Neural progenitor cell (in vitro differentiated cells): ENCODE measurements at regions not wholly inside any gene's neighbourhood (a gene's known extent, or its start where the extent isn't known, plus 50 kb on each side); places are given as distances from the start of the nearest gene placed in this dataset.

Experiments used
- DNase-seq: peaks from one replicate; pipeline ENCODE4 v3.0.0-alpha.2; 2016; ENCODE audit warnings: low spot score
- H2AFZ ChIP-seq: fragments of 200-600 bp; sonication (generic); replicated peaks from 2 replicates; pipeline ENCODE4 v1.6.1; 2016; ENCODE audit warnings: antibody characterized with exemption
- H3F3A ChIP-seq: fragments of 200-600 bp; sonication (generic); 2 replicates; pipeline ENCODE4 v1.6.1; 2016; ENCODE audit warnings: antibody characterized with exemption, low read depth
- H3K27ac ChIP-seq: fragments of 200-600 bp; sonication (generic); 2 replicates; pipeline ENCODE4 v1.5.1; 2016; ENCODE audit warnings: mild to moderate bottlenecking
- H3K27me3 ChIP-seq: fragments of 200-600 bp; sonication (generic); 2 replicates; pipeline ENCODE4 v1.6.1; 2016; ENCODE audit warnings: mild to moderate bottlenecking, moderate library complexity
- H3K36me3 ChIP-seq: fragments of 200-600 bp; sonication (generic); 2 replicates; pipeline ENCODE4 v1.5.1; 2016
- H3K4me1 ChIP-seq: fragments of 200-600 bp; sonication (generic); 2 replicates; pipeline ENCODE4 v1.6.1; 2016; ENCODE audit warnings: mixed run types
- H3K4me2 ChIP-seq: fragments of 200-600 bp; sonication (generic); 2 replicates; pipeline ENCODE4 v1.6.1; 2016
- H3K4me3 ChIP-seq: fragments of 200-600 bp; sonication (generic); 2 replicates; pipeline ENCODE4 v1.5.1; 2016
- H3K79me2 ChIP-seq: fragments of 200-600 bp; sonication (generic); 2 replicates; pipeline ENCODE4 v1.6.1; 2016; ENCODE audit warnings: low read depth
- H3K9ac ChIP-seq: fragments of 200-600 bp; sonication (generic); 2 replicates; pipeline ENCODE4 v1.6.1; 2016
- H3K9me3 ChIP-seq: fragments of 200-600 bp; sonication (generic); 2 replicates; pipeline ENCODE4 v1.5.1; 2016; ENCODE audit warnings: low read depth
- H4K20me1 ChIP-seq: fragments of 200-600 bp; sonication (generic); 2 replicates; pipeline ENCODE4 v1.6.1; 2016; ENCODE audit warnings: low read depth
- H3K27ac Mint-ChIP-seq: 3 replicates; pipeline ENCODE4 v1.8.0; 2021; ENCODE audit warnings: mixed read lengths
- H3K27me3 Mint-ChIP-seq: 2 replicates; pipeline ENCODE4 v1.8.0; 2022; ENCODE audit warnings: low read depth, mild to moderate bottlenecking, inconsistent platforms, moderate library complexity, mixed read lengths; ENCODE audit not compliant: insufficient read depth
- H3K36me3 Mint-ChIP-seq: 3 replicates; pipeline ENCODE4 v1.8.0; 2021; ENCODE audit warnings: mixed read lengths
- H3K4me1 Mint-ChIP-seq: 3 replicates; pipeline ENCODE4 v1.8.0; 2021; ENCODE audit warnings: mixed read lengths
- H3K4me3 Mint-ChIP-seq: 3 replicates; pipeline ENCODE4 v1.8.0; 2021; ENCODE audit warnings: mild to moderate bottlenecking, moderate library complexity, mixed read lengths
- H3K9me3 Mint-ChIP-seq: 3 replicates; pipeline ENCODE4 v1.8.0; 2020; ENCODE audit warnings: mixed read lengths
- EZH2 ChIP-seq: fragments of 200-600 bp; sonication (generic); IDR thresholded peaks from 2 replicates; pipeline ENCODE4 v1.6.1; 2017; ENCODE audit warnings: antibody characterized with exemption, mild to moderate bottlenecking, moderate library complexity
- EZH2phosphoT487 ChIP-seq: fragments of 200-600 bp; sonication (generic); IDR thresholded peaks from 2 replicates; pipeline ENCODE4 v1.6.1; 2017; ENCODE audit warnings: antibody characterized with exemption
- TF ChIP-seq, protein P1 (sequence below): fragments of 200-600 bp; sonication (generic); IDR thresholded peaks from 2 replicates; pipeline ENCODE4 v1.5.1; 2017; ENCODE audit warnings: antibody characterized with exemption, mild to moderate bottlenecking

DNA sequence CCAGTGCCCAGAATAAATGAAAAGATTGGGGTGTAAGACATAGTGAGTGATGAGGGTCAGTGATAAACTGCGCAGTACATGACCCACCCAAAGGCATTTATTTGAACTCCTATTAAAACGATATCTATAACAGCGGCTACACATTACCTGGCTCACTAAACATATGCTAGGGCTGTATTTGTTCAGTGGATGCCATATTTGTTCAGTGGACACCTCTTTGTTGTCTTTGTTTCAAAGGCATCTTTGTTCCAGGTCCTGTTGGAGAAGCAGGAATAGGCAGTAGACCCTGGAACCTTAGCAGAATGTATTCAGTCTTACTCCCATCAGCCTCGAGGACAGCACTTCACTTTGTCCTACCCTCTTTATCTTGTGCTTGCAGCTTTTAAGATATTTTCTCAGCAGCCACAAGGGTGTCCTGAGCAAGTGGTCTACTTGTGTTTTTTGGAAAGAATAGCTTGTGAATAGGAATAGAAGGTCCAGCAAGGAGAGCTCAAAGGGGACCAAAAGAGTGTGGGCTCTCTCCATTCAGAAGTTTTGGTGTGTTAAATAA, 650.8 kb upstream of the FANCL start:
- no peaks in the 10 kb centered on the region for H3K79me2 ChIP-seq
- H3K36me3 ChIP-seq: no peaks in the 10 kb centered on the region
- H3F3A ChIP-seq: no peaks in the 10 kb centered on the region
- no peaks in the 10 kb centered on the region for H4K20me1 ChIP-seq
- H3K4me2 ChIP-seq: no peak overlapping the region
- Mint-ChIP-seq H3K27ac (no peak overlapping the region), H3K27me3 (peaks cover 3% of the 10 kb centered on the region), H3K4me3 (no peak overlapping the region), H3K36me3 (no peaks in the 10 kb centered on the region), H3K4me1 (no peaks in the 10 kb centered on the region), H3K9me3 (no peaks in the 10 kb centered on the region)
- H3K9ac ChIP-seq: no peak overlapping the region
- no peaks in the 10 kb centered on the region for H3K4me1 ChIP-seq
- no peak overlapping the region for H3K4me3 ChIP-seq
- DNase-seq: no peak
- H3K27ac ChIP-seq: no peak overlapping the region
- TF ChIP-seq, protein P1, sequence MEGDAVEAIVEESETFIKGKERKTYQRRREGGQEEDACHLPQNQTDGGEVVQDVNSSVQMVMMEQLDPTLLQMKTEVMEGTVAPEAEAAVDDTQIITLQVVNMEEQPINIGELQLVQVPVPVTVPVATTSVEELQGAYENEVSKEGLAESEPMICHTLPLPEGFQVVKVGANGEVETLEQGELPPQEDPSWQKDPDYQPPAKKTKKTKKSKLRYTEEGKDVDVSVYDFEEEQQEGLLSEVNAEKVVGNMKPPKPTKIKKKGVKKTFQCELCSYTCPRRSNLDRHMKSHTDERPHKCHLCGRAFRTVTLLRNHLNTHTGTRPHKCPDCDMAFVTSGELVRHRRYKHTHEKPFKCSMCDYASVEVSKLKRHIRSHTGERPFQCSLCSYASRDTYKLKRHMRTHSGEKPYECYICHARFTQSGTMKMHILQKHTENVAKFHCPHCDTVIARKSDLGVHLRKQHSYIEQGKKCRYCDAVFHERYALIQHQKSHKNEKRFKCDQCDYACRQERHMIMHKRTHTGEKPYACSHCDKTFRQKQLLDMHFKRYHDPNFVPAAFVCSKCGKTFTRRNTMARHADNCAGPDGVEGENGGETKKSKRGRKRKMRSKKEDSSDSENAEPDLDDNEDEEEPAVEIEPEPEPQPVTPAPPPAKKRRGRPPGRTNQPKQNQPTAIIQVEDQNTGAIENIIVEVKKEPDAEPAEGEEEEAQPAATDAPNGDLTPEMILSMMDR: no peak
- TF ChIP-seq EZH2 (no peak), EZH2phosphoT487 (no peak)
- no peak overlapping the region for H2AFZ ChIP-seq
- no peaks in the 10 kb centered on the region for H3K9me3 ChIP-seq
- H3K27me3 ChIP-seq: no peaks in the 10 kb centered on the region

DNA sequence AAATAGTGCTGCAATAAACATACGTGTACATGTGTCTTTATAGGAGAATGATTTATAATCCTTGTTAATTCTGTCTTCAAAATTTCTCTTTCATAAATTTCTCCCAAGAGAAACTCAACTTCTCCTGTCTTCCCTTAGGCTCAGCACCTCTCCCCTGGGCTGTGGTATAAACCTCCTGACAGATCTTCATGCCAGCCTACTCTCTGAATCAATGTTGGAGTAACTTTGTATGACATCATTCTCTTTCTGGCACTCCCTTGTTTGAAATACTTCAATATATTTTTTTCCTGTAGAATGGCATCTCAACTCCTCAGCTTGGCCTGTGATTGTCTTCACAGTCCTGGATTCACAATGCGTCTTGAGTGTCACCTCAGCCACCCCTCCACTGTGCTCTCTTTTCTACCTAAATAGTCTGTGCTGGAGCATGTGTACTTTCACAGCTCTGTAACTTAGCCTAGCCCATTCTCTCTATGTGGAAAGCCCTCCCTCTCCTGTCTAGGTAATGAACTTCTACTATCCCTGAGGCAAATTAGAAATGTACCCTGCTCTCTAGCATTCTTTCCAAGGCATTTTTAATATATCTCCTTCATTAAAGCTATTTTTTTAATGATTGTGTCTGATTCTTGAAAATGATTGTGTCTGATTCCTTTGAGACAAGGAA, 649.9 kb upstream of the FANCL start:
- TF ChIP-seq EZH2phosphoT487: no peak
- TF ChIP-seq EZH2: no peak
- TF ChIP-seq, protein P1: no peak
- no peaks in the 10 kb centered on the region for H4K20me1 ChIP-seq
- H3K9me3 ChIP-seq: no peaks in the 10 kb centered on the region
- peaks cover 3% of the 10 kb centered on the region for H3K27me3 Mint-ChIP-seq
- no peaks in the 10 kb centered on the region for H3K36me3 Mint-ChIP-seq
- no peak overlapping the region for H3K9ac ChIP-seq
- H3K27ac ChIP-seq: no peak overlapping the region
- H2AFZ ChIP-seq: no peak overlapping the region
- no peak overlapping the region for H3K27ac Mint-ChIP-seq
- H3K4me1 Mint-ChIP-seq: no peaks in the 10 kb centered on the region
- no peaks in the 10 kb centered on the region for H3K36me3 ChIP-seq
- no peaks in the 10 kb centered on the region for H3K9me3 Mint-ChIP-seq
- DNase-seq: no peak
- no peak overlapping the region for H3K4me3 ChIP-seq
- no peaks in the 10 kb centered on the region for H3K79me2 ChIP-seq
- no peak overlapping the region for H3K4me3 Mint-ChIP-seq
- no peaks in the 10 kb centered on the region for H3F3A ChIP-seq
- H3K27me3 ChIP-seq: no peaks in the 10 kb centered on the region
- no peaks in the 10 kb centered on the region for H3K4me1 ChIP-seq
- no peak overlapping the region for H3K4me2 ChIP-seq

DNA sequence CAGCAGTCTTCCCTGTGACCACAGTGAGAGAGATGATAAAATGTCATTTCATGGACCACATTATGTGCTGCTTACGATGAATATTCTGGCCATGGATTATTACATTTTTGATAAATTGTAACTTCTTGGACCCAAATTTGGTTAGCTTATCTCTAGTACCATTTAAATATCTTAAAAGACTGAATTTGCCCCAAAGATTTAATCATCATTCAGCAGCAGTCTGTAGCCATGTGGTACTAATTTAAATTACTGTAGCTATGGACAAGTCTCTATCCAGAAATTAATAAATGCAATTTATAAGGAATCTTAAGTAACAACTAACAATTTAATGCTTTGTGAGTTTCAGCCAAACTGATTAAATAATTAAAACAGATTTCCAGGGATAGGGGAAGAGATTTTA, 644.9 kb upstream of the FANCL start:
- H3K4me2 ChIP-seq: no peak overlapping the region
- no peaks in the 10 kb centered on the region for H3F3A ChIP-seq
- no peaks in the 10 kb centered on the region for H3K79me2 ChIP-seq
- no peaks in the 10 kb centered on the region for H4K20me1 ChIP-seq
- no peak overlapping the region for H3K4me3 ChIP-seq
- Mint-ChIP-seq H3K27me3 (no peaks in the 10 kb centered on the region), H3K9me3 (no peaks in the 10 kb centered on the region), H3K36me3 (no peaks in the 10 kb centered on the region), H3K4me3 (no peak overlapping the region), H3K27ac (no peak overlapping the region), H3K4me1 (no peaks in the 10 kb centered on the region)
- TF ChIP-seq EZH2phosphoT487 (no peak), EZH2 (no peak)
- TF ChIP-seq, protein P1: no peak
- H3K36me3 ChIP-seq: no peaks in the 10 kb centered on the region
- no peak overlapping the region for H3K9ac ChIP-seq
- H3K9me3 ChIP-seq: no peaks in the 10 kb centered on the region
- no peak overlapping the region for H2AFZ ChIP-seq
- DNase-seq: no peak
- H3K4me1 ChIP-seq: no peaks in the 10 kb centered on the region
- no peaks in the 10 kb centered on the region for H3K27me3 ChIP-seq
- no peak overlapping the region for H3K27ac ChIP-seq
